GM12872 (cell line): ENCODE measurements at regions not wholly inside any gene's neighbourhood (a gene's known extent, or its start where the extent isn't known, plus 50 kb on each side); places are given as distances from the start of the nearest gene placed in this dataset.

ENCODE experiments used
- CTCF ChIP-seq: IDR thresholded peaks from 3 replicates; pipeline ENCODE4 v1.5.1; 2011; ENCODE audit warnings: low read depth, mild to moderate bottlenecking, low read length, moderate library complexity; ENCODE audit not compliant: insufficient read depth

- TF ChIP-seq CTCF: no peak
Measured at GRCh38 chr2:34162231-34162630, 563.1 kb upstream of the FAM98A start.

GRCh38 chr2:34161549-34161948, 562.5 kb upstream of the FAM98A start:
- TF ChIP-seq CTCF: no peak

- no peak for TF ChIP-seq CTCF
Measured at GRCh38 chr2:34159901-34160300, 560.8 kb upstream of the FAM98A start.

GRCh38 chr2:34153484-34153883, 554.4 kb upstream of the FAM98A start:
- TF ChIP-seq CTCF: no peak

- TF ChIP-seq CTCF: no peak
Measured at GRCh38 chr2:34147780-34148179, 548.7 kb upstream of the FAM98A start.

GRCh38 chr2:34143149-34143548, 544.0 kb upstream of the FAM98A start:
- TF ChIP-seq CTCF: no peak

- no peak for TF ChIP-seq CTCF
Measured at GRCh38 chr2:34126279-34126678, 527.2 kb upstream of the FAM98A start.
